GM19238 (cell line): ENCODE measurements at regions not wholly inside any gene's neighbourhood (a gene's known extent, or its start where the extent isn't known, plus 50 kb on each side); places are given as distances from the start of the nearest gene placed in this dataset.
"Not testable (repeated sequence)": the region's sequence is repeated elsewhere in the genome, so short reads cannot be mapped to it uniquely, and the experiment has no call there.

Experiments used
- DNase-seq: peaks from one replicate; pipeline ENCODE4 v3.0.0; 2011; ENCODE audit warnings: low spot score; ENCODE audit not compliant: insufficient read length

DNA sequence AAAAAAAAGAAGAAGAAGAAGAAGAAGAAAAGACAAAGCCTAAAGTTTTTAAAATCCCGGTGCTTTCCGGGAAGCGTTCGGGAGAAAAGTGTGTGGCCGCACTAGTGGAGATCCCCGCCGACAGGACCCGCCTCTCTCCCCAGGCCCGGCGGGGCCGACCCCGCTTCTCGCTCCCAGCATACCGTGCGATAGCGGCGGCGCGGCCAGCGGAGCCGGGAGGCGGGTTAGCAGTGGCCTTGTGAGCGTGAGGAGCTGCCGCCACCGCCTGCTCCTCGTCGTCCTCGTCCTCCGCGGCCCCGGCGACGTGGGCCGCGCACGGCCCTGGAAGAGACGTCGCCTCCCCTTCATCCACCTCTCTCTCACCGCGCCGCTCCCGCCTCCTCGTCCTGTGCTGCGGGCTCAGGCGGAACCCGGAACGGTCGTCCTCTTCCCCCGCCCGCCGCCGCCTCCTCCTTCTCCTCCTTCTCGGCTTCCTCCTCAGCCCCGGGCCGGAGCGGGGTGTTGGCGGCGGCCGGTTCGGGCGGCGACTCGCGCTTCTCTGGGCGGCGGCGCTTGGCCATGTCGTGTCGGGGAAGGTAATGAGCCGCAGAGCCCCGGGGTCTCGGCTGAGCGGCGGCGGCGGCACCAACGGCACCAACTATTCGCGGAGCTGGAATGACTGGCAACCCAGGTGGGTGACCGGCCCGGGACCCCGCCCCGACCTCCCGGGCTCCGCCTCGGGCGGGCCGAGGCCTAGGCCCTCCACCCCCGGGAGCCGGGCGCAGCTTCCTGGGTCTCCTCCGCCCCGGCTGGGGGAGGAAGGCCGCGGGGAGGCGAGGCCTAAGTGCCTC lies 62.6 kb upstream of the CDR2 start:
- peak; percentile 30 for DNase-seq

DNA sequence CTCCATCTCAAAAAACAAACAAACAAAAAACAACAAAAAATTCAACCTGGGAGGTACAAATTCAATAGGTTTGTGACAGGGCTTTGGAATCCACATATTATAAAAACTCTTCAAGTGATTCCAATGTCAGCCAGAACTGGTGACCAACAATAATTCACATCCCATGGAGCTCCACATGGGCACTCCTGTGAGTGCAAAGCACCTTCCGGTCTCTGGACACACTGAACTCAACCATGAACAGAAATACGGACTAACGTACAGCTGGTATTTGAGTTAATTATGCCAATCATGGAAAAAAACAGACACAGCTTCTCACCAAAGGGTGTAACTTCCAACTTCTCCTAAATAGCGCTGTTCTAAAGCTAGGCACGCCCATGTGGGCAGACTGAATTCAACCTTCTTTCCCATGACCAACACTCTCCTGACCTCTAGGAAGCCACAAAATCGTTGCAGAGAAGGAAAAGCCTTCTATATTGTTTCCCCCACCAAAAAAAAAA lies 62.0 kb upstream of the CDR2 start:
- DNase-seq: not testable (repeated sequence)

DNA sequence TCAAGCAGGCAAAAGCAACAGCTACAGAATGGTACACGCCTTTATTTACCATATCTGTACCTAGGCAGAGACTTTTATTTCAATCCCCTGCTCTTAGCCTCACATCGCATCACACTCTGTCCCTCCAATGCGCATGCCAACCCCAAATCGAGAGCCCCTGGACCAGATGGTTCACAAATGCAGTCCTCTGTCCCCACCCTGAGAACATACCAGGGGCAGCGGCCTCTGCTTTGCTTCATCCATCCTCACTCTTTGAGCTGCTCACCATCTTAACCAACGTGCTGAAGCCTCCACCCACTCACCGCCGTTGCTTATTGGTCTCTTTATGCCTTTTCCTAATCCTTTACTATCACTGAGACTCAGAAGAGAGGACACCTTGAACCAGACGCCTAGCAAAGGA lies 56.9 kb upstream of the CDR2 start:
- DNase-seq: not testable (repeated sequence)

DNA sequence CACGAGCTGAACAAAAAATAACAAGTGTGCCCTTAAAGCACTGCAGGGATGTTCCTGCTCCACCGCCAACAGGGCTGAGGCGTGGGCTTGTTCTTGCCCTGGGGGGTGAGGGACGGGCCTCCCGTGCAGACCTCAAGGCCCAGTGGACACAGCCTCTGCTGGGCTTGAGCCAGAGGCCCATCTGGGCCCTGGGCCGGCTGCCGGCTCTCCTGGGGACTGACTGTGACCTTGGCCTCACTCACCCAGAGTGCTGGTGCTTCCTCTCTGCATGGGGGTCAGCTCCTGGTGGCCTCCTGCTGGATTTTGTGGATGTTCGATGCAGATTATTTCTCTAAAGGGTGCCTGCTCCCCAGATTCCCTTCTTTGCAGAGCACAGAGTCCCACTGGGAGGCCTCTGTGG lies 54.2 kb upstream of the CDR2 start:
- no peak for DNase-seq

DNA sequence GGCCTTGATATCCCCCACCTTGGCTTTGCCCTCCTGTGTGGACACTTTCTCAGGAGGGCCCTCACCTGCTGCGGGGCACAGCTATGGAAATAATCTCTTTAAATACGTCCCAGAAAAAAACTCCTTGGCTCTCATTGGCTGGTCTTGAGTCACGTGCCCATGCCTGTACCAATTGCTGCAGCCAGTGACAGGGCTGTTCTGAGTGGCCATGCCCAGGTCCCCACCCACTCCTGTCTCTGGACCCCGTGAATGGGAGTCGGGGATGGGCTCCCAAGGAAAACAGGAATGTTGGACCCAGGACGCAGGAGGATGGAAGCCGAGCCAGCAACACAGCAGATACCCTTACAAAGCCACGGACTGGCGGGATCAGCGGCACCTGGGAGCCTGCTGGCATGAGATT lies 53.1 kb upstream of the CDR2 start:
- no peak for DNase-seq

DNA sequence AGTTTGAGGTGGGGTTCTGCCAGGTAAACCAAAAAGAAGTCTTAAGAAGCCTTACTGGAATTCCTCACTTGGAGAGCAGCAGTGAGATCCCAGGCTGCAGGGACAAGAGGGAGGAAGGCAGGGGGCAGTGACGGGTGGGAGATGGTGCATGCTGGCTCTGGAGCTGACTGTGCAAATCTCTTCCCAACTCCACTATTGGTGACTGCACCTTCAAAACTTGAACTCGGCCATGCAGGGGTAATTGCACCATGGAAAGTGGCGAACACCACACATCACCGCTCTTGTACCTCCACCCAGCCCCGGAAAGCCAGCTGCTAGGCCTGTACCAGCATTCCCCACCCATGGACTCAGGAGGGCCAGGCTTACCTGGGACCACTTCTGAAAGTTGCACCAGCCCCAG lies 51.4 kb upstream of the CDR2 start:
- DNase-seq: no peak

DNA sequence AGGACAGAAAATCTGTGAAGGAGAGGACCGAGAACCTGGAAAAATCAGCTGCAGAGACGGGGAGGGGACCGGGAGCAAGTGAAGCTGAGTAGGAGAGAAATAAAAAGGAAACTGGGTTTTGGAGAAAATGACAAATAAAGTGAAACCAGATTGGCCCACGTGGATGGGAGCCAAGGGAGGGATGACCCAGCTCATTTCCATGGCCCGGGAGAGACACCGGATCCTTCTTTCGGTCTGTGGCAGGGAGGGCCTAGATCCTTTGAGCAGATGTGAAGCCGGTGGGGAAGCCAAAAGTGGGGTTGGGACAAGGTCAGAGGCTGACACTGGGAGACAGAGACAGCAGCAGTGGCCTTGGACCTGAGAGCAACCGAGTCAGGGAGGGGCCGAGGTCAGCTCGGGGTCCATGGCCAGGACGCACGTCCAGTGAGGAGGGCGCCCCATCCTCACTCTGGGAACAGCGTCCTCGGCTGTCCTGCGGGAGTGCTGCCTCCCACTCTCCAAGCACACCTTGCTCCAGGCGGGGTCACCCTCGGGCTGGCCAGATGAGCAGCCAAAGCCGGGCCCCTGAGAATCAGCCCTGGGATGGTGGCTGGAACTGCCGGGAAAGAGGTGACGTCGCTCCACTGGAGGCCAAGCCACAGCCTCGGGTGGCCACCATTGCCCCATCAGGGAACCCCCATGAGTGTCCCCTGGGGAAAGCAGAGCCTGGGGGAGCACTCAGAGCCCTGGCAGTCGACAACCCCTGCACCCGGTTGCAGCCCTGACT lies 50.8 kb upstream of the CDR2 start:
- no peak for DNase-seq

DNA sequence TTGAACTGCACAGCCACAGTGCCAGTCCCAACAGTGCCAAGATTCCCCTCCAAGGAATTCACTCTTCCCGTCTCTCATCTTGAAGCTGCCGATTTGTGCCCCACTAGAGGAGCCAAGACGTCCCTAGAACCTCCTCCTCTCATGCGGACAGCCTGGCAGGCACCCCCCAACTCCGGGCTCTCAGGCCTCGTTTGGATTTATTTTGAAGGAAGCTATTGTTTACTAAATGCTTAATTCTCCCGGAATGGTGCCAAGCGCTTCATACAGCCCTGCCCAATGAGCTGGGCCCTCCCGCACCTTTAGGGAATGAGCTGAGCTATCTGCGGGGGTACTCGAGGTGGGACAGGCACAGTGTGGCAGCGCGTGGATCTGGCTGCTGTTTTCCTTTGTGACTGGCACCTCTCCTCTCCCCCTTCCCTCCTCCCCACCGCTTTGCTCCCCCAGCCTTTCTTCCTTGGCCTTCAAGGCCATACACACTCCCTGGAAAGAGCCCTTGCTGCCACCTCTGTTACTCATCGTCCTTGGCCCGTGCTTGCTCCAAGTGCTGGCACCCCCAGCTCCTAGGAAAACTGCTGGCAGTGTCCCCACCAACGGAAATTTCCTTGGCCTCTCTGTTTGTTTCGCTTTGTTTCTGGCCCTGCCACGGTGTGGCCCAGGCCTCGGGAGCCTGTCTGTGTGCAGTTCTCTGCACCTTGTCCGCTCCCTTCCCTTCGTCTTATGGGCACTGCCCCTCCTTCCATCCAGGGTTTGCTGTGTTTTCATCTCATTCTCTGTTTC lies 49.9 kb upstream of the CDR2 start:
- DNase-seq: no peak
